ENCODE measurements at regions not wholly inside any gene's neighbourhood (a gene's known extent, or its start where the extent isn't known, plus 50 kb on each side); places are given as distances from the start of the nearest gene placed in this dataset.
"Not testable (repeated sequence)": the region's sequence is repeated elsewhere in the genome, so short reads cannot be mapped to it uniquely, and the experiment has no call there.

GRCh38 chr16:87048038-87048729 lies 269.0 kb downstream of the C16orf95 start:
- H3K4me3 ChIP-seq (ENCODE audit: low read depth in 1 of 3, low read length in 3 of 3), result no peak overlapping the region
- TF ChIP-seq NR2F2 (IDR thresholded peaks at IDR 0.05), result no peak
- no peak for TF ChIP-seq RXRA (IDR thresholded peaks at IDR 0.05)
- H3K27me3 ChIP-seq (ENCODE audit: control insufficient read depth in 4 of 4, insufficient read depth in 4 of 4, low read length in 3 of 4), result peaks cover 0 to 14% (median 0%) of the 10 kb centered on the region in 4 donors
- no peak for DNase-seq (ENCODE audit: low spot score)
- H3K9me3 ChIP-seq (ENCODE audit: control insufficient read depth in 4 of 4, low read length in 3 of 4), result no peaks in the 10 kb centered on the region
- no peaks in the 10 kb centered on the region for H3K4me1 ChIP-seq (ENCODE audit: control insufficient read depth in 4 of 4, insufficient read depth in 4 of 4, low read length in 3 of 4)
- no peak overlapping the region for H3K9ac ChIP-seq (ENCODE audit: low read depth in 1 of 2, low read length in 2 of 2)
- 78% methylated on average over 9 of the region's 9 CpGs for WGBS
- no peaks in the 10 kb centered on the region for H3K36me3 ChIP-seq (ENCODE audit: control insufficient read depth in 4 of 4, insufficient read depth in 3 of 4, low read depth in 1 of 4, low read length in 3 of 4)
- no peak overlapping the region for H3K27ac ChIP-seq (ENCODE audit: low read depth in 1 of 2, low read length in 2 of 2)

GRCh38 chr16:87048730-87049115 lies 268.5 kb downstream of the C16orf95 start:
- H3K9ac ChIP-seq (ENCODE audit: low read depth in 1 of 2, low read length in 2 of 2), result no peak overlapping the region
- DNase-seq (ENCODE audit: low spot score), result no peak
- no peak overlapping the region for H3K27ac ChIP-seq (ENCODE audit: low read depth in 1 of 2, low read length in 2 of 2)
- no peaks in the 10 kb centered on the region for H3K4me1 ChIP-seq (ENCODE audit: control insufficient read depth in 4 of 4, insufficient read depth in 4 of 4, low read length in 3 of 4)
- no peak overlapping the region for H3K4me3 ChIP-seq (ENCODE audit: low read depth in 1 of 3, low read length in 3 of 3)
- TF ChIP-seq REST (IDR thresholded peaks at IDR 0.05) (no peak), JUND (IDR thresholded peaks at IDR 0.05) (no peak), HNF4G (IDR thresholded peaks at IDR 0.05) (no peak), SP1 (IDR thresholded peaks at IDR 0.05) (no peak), YY1 (IDR thresholded peaks at IDR 0.05) (no peak), RXRA (IDR thresholded peaks at IDR 0.05) (no peak), FOXA1 (IDR thresholded peaks at IDR 0.05) (no peak), EGR1 (IDR thresholded peaks at IDR 0.05; ENCODE audit: low read depth in 2 of 2) (no peak), CTCF (IDR thresholded peaks at IDR 0.05; ENCODE audit: low read depth, low read length, missing input control) (no peak), NR2F2 (IDR thresholded peaks at IDR 0.05) (no peak)
- no peaks in the 10 kb centered on the region for H3K36me3 ChIP-seq (ENCODE audit: control insufficient read depth in 4 of 4, insufficient read depth in 3 of 4, low read depth in 1 of 4, low read length in 3 of 4)
- H3K27me3 ChIP-seq (ENCODE audit: control insufficient read depth in 4 of 4, insufficient read depth in 4 of 4, low read length in 3 of 4), result peaks cover 0 to 16% (median 0%) of the 10 kb centered on the region in 4 donors
- H3K9me3 ChIP-seq (ENCODE audit: control insufficient read depth in 4 of 4, low read length in 3 of 4), result peaks cover 0 to 2% (median 0%) of the 10 kb centered on the region in 4 donors
- WGBS, result 85% methylated on average over 8 of the region's 8 CpGs

- WGBS, result 61% methylated on average over 7 of the region's 7 CpGs
- H3K36me3 ChIP-seq (ENCODE audit: control insufficient read depth in 4 of 4, insufficient read depth in 3 of 4, low read depth in 1 of 4, low read length in 3 of 4); DNase-seq (ENCODE audit: low spot score); H3K9me3 ChIP-seq (ENCODE audit: control insufficient read depth in 4 of 4, low read length in 3 of 4); H3K9ac ChIP-seq (ENCODE audit: low read depth in 1 of 2, low read length in 2 of 2); H3K27ac ChIP-seq (ENCODE audit: low read depth in 1 of 2, low read length in 2 of 2); H3K4me3 ChIP-seq (ENCODE audit: low read depth in 1 of 3, low read length in 3 of 3); H3K4me1 ChIP-seq (ENCODE audit: control insufficient read depth in 4 of 4, insufficient read depth in 4 of 4, low read length in 3 of 4): not testable (repeated sequence)
- peaks cover 0 to 17% (median 0%) of the 10 kb centered on the region in 4 donors for H3K27me3 ChIP-seq (ENCODE audit: control insufficient read depth in 4 of 4, insufficient read depth in 4 of 4, low read length in 3 of 4)
Measured at GRCh38 chr16:87049216-87049615, 268.0 kb downstream of the C16orf95 start.

Measured in liver (tissue), 8 donors.